NCI-H1417 (cell line): ENCODE measurements at regions not wholly inside any gene's neighbourhood (a gene's known extent, or its start where the extent isn't known, plus 50 kb on each side); places are given as distances from the start of the nearest gene placed in this dataset.

Experiments used
- DNase-seq, 3 experiments: peaks; one replicate each; lab custom pipeline; 2025; lab: John Stamatoyannopoulos, UW

- no peak for DNase-seq
Observed at GRCh38 chr6:22883061-22883717, 313.8 kb downstream of the HDGFL1 start.

- DNase-seq: no peak
Observed at GRCh38 chr6:22884456-22884855, 315.1 kb downstream of the HDGFL1 start.

GRCh38 chr6:22886650-22887581 is 317.6 kb downstream of the HDGFL1 start:
- DNase-seq: peak in 2 of 3 experiments; percentile 65 to 92

- peak in 1 of 3 experiments; percentile 18 for DNase-seq
Observed at GRCh38 chr6:22888163-22888752, 318.9 kb downstream of the HDGFL1 start.

GRCh38 chr6:22891934-22892333 is 322.6 kb downstream of the HDGFL1 start:
- no peak for DNase-seq

- no peak for DNase-seq
Observed at GRCh38 chr6:22892452-22892851, 323.1 kb downstream of the HDGFL1 start.

GRCh38 chr6:22896696-22897095 is 327.3 kb downstream of the HDGFL1 start:
- DNase-seq: no peak

- DNase-seq: no peak
Observed at GRCh38 chr6:22899426-22899825, 330.1 kb downstream of the HDGFL1 start.

GRCh38 chr6:22903826-22904225 is 334.5 kb downstream of the HDGFL1 start:
- peak in 1 of 3 experiments; percentile 23 for DNase-seq

GRCh38 chr6:22904431-22904830 is 335.1 kb downstream of the HDGFL1 start:
- peak; percentile 28 to 69 (median 33) for DNase-seq

- peak in 1 of 3 experiments; percentile 3 for DNase-seq
Observed at GRCh38 chr6:22906091-22906549, 336.8 kb downstream of the HDGFL1 start.

GRCh38 chr6:22907085-22907484 is 337.7 kb downstream of the HDGFL1 start:
- no peak for DNase-seq

GRCh38 chr6:22910370-22910769 is 341.0 kb downstream of the HDGFL1 start:
- no peak for DNase-seq

- no peak for DNase-seq
Observed at GRCh38 chr6:22913612-22914011, 344.2 kb downstream of the HDGFL1 start.

- DNase-seq: no peak
Observed at GRCh38 chr6:22917344-22917743, 348.0 kb downstream of the HDGFL1 start.

GRCh38 chr6:22921828-22922227 is 352.5 kb downstream of the HDGFL1 start:
- no peak for DNase-seq

- DNase-seq: no peak
Observed at GRCh38 chr6:22925304-22925835, 356.0 kb downstream of the HDGFL1 start.

GRCh38 chr6:22925920-22926789 is 356.8 kb downstream of the HDGFL1 start:
- DNase-seq: no peak

- peak in 1 of 3 experiments; percentile 34 for DNase-seq
Observed at GRCh38 chr6:22926790-22927354, 357.5 kb downstream of the HDGFL1 start.

- DNase-seq: no peak
Observed at GRCh38 chr6:22928775-22929174, 359.4 kb downstream of the HDGFL1 start.
